HG03159 (cell line): ENCODE measurements at regions not wholly inside any gene's neighbourhood (a gene's known extent, or its start where the extent isn't known, plus 50 kb on each side); places are given as distances from the start of the nearest gene placed in this dataset.

Source experiments
- ATAC-seq: cut with Tn5 transposase; IDR thresholded peaks from one replicate; pipeline ENCODE4 v1.9.1; 2021; ENCODE audit warnings: mild to moderate bottlenecking, moderate library complexity; ENCODE audit not compliant: unreplicated experiment

DNA sequence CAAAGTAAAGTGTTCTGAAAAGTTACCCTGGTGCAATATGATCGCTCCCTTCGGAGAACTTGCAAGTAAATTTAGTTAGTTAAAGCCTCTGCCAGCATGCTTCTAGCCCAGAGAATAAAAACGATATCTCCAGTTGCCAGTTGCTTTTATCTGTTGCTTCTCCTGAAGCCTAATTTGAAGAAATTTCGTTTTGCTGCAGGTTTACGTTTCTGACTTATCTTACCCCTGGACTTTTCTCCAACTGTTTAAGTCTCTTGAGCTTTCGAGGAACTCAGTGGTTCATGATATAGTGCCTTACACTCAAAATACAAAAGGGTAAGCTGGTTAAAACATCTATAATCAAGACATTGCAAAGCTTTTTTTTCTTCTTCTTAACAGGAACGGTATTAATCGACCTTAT lies 131.1 kb downstream of the FAM161A start:
- no peak for ATAC-seq

DNA sequence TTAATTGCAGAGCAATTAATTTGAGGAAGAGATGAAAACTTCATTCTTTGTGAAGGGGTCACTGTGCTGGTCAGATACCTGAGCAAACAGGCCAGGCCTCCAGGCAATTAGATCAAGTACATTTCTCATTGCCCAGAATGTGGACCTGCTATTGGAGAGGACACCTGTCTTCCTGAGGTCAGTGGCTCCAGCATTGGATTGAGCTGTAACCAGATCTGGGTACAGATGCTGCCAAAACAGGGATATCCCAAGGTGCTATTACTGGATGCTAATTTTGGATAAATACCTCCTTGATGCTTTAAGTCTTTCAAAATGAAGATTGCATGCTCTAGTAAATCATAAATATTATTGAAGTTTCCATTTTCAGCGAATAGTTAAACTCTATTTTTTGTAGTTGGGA lies 131.5 kb downstream of the FAM161A start:
- no peak for ATAC-seq

DNA sequence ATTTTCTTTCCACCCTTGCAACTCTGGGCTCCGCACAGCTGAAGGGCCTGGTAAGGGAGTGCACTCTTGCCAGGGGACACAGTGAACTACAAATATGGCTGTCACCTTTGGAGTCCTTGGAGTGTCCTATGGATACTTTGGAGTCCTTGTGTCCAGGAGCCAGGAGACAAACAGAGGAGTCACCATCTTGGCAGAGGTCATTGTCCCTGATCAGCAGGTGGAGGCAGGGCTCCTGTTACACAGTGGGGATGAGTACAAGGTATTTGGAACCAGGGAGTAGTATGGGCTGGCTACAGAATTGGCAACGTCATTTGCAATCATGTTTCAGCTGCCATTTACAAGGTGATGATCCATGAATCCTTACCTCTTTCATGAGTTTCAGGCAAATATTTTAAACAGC lies 132.5 kb downstream of the FAM161A start:
- ATAC-seq, result no peak

DNA sequence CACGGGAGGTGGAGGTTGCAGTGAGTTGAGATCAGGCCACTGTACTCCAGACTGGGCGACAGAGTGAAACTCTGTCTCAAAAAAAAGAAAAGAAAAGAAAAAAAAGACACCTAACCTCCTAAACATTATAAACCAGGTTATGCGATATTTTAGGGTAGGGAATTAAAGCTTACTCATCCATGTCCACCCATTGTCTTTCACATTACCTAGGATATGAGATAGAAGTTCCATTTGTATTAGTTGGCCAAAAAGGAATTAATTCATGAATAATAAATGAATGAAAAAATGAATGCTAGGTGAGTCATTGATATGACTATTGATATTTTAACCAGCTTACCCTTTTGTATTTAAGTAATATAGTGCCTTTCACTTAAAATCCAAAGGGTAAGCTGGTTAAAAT lies 132.9 kb downstream of the FAM161A start:
- no peak for ATAC-seq

DNA sequence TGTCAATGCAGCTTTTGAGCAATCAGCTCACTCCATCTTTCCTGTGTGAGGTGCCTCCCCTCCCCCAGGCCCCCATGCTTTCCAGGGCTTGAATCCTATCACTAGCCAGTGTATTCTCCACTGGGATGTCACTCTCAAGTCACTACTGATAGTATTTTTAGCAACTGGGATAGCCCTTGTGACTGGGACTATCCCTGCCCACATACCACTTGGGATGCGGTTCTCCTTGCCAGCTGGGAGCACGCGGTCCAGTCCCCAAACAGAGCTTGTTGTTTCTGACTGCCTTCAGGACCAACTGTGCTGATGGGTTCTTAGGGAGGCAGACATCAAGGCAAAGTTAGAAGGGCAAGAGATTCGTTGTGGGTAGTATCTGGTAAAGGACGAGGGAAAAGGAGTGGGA lies 134.9 kb downstream of the FAM161A start:
- no peak for ATAC-seq

DNA sequence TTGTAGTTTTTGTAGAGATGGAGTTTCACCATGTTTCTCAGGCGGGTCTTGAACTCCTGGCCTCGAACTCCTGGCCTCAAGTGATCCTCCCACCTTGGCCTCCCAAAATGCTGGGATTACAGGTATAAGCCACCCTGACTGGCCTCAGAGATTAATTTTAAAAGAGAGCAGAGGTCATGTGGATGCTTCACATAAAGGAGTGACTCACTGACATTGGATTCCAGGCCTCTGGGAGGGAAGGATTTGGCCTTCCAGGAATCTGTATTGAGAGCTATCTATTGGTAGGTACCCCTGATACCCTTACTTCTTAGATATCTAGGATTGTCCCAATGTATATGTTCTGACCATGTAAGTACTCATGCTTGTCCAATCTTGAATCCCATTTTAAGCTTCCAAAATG lies 138.4 kb downstream of the FAM161A start:
- no peak for ATAC-seq

DNA sequence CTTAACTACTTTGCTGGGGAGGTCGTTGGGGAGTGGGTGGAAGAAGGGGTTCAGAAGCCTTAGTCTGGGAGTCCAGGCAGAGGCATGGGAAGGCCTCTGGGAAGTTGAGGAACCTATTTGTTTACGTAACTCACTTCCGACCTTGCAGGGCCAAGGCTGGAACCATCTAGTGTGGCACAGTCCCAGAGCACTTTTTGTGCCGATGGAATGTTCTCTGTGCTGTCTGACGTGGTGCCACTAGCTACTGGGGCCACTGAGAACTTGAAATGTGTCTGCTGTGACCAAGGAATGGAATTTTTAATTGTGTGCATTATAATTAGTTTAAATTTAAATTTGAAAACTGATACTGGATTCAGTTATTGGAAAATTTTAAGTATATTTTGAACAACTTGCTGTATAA lies 139.7 kb downstream of the FAM161A start:
- ATAC-seq, result no peak

DNA sequence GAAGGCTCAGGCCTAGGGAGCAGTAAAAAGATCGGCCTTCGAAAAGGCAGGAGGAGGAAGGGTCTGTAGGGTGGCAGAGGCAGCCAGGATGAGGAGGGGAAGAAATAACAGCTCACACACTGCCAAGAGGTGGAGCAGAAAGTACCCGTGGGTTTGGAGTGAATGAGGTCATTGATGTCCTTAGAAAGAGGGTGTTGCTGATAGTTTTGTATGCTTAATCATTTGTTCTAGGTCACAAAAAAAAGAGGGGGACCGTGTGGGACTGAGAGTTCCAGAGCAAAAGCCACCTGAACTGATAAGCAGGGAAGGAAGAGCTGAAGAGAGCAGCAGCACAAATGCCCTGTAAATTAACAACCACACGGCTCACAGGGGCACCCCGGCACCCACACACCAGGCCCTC lies 140.4 kb downstream of the FAM161A start:
- no peak for ATAC-seq

DNA sequence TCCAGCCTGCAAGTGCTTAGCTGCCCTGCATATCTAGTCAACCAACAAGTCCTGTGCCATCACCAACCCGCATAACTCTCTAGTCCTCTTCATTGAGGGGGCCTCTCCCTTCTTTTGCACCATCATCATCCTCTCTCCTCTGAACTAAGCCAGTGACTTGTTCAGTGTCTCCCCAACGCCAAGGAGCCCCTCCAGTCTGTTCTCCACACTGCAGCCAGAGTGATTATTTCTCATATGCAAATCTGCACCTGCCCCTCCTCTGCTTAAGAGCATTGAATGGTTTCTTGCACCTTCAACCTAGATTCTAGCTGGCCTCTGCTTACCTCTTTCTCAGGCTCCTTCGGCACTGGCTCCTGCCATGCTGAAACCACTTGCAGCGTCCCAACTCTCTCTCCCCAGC lies 141.8 kb downstream of the FAM161A start:
- ATAC-seq, result no peak

DNA sequence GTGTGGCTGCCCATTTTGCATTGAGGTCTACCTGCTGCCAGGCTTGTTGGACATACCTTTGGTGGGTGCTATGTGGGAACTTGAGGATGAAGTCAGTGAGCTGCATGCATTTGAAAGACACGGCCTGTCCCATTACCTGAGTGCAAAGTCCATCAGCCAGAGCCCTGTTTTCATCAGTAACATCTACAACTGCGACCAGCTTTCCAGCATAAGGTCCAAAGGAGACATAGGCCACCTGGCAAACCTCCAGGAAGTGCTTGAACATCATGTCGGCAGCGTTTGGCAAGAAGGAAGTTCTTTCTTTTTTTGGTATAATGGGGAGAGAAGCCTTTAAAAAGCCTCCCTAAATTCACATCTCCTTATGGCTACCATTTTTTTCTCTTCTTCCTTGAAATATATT lies 143.1 kb downstream of the FAM161A start:
- ATAC-seq, result no peak

DNA sequence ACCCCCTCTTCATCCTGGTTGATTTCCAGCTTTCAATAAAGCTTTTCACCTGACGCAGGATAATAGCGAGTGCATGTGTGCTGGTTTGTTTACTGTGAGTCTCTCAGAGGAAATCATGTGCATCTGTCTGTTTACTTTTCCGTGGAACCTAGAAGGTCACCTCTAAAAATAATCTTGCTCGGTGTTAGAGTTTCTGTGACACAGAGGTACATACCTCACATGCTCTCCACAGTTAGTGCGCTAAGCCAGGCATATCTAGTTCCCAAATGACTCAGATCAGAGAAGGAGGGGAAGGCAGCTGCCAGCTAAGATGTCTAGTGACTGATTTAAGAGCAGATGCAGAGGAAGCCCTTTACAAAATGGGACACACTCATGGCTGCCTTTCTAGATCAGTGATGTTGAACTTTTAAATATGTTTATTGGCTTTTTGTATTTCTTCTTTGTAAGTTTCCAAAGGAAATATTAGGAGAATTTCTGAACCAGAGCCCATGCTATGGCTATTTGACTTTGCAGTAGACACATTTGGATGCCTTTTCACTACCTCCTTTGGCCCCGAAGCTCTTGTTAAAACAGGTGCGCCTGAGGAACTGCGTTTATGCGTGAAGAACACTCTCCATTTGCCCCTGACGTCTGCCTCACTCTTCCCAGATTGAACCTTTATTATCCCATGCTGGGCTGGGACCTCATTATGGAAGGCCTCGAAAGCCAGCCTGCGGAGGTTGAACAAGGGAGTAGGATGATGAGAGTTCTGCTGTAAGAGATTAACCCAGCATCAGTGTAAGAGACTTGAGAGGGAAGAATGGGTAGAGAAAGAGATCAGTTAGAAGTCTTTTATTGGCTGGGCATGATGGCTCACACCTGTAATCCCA lies 145.6 kb downstream of the FAM161A start:
- peak; percentile 98 for ATAC-seq

DNA sequence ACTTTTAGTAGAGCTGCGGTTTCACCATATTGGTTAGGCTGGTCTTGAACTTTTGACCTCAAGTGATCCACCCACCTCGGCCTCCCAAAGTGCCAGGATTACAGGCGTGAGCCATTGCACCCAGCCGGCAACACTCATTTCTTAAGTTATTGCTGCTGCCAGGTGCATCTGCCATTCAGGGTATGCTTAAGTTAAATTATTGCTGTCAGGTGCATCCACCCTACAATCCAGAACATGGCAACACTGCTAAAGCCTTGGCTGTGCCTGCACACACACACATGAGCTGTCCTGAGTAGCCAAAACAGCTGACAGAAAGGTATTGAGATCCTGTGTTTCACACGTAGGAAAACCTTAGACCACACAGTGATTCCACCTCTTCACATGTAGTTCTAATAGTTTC lies 148.2 kb downstream of the FAM161A start:
- no peak for ATAC-seq

DNA sequence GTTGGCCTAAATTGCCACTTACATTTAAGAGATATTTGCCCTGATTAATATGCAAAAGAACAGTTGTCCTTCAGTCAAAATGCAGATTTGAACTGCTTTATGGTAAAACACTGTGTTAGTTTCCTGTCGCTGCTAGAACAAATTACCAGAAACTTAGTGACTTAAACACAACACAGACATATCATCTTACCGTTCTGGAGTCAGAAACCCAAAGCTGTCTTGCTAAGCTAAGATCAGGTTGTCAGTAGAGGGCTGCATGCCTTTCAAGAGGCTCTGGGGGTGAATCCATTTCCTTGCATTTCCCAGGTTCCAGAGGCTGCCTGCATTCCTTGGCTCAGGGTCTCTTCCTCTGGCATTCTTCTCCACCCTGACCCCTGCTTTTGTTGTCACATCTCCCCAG lies 149.5 kb downstream of the FAM161A start:
- ATAC-seq, result no peak

DNA sequence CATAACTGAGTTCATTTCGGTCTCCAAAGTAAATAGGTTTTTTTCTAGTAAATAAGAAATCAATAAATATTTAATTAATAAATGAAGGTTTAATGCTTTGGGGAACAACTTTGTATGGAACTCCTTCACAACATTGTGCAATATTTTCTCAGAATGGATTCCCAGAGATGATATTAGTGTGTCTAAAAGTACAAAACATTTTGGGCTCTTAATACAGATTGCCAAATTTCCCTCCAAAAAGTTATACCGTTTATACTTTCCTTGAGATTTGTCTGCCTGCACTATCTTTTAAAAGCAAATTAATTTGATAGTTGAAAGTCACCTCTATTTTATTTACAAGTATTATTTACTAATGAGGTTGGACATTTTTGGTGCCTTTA lies 151.8 kb downstream of the FAM161A start:
- no peak for ATAC-seq

DNA sequence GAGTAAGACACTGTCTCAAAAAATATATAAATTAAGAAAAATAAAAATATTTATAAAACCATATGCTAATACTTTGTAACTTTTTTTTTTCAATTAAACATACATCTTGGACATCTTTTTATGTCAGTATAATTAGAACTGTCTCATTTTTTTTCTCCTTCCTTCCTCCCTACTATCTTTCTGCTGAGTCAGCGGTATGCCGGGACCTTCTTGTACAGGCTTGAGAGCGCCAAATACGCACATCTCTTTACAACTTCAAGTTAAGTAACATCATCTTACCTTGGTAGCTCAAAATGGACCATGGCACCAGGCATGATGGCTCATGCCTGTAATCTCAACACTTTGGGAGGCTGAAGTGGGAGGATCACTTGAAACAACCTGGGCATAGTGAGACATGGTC lies 153.4 kb downstream of the FAM161A start:
- ATAC-seq, result no peak

DNA sequence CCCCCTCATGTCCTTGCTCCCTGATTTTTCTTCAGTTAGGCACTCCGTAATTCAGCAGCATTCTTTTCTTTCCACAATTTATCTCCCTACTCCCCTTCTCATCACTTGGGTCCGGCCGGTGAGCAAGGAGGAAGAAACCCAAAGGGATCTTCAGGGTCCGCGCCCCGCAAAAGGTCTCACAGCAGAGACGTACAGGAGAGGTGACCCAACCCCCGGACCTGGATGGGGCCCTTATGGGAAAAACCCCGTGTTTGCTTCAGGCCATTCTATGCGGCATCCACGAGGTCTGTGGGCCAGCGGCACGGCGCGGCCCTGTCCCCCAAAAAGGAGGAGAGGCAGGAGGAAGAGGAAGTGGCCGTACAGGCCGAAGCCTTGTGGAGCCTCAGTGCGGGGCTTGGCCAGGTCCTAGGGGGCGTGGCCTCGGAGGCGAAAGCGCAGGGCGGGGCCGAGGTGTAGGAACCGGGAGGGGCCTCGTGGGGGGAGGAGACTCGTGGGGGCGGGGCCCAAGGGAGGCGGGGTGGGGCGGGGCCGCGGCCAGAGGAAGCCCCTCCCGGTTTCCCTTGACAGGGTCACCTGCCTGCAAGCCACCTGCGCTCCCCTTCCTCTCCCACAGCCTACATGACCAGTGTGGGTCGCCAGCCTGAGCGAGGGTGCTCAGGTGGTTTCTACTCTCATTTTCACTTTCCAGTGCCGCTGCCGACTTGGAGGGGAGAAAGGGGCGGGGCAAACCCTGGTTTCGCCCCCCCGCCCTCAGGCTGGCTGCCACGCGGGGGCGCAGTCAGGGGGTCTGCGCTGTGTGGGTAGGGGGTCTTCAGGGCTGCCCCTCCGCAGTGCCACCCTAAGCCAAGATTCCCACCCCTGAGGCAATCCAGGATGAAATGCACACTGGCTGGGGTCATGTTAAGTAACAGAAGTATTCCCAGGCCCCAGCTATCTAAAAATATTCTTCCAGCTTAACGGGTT lies 156.4 kb upstream of the XPO1 start:
- ATAC-seq, result peak; percentile 92

DNA sequence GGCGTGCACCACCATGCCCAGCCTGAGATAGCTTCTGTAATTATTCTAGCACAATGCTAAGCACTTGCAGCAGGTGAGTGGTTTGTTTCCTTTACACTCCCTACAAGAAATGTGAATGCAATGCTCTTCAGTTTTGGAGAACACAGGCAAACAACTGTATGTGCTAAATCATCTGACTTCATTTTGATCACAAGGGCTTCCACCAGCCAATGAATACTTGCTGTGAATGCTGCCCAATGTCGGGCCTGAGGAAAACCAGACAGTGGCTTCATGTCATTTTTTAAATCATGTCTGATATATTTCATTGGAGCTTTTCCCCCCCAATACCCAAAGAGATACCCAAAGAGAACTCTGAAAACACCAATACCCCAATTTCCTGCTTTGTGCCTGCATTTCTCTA lies 155.6 kb upstream of the XPO1 start:
- no peak for ATAC-seq

DNA sequence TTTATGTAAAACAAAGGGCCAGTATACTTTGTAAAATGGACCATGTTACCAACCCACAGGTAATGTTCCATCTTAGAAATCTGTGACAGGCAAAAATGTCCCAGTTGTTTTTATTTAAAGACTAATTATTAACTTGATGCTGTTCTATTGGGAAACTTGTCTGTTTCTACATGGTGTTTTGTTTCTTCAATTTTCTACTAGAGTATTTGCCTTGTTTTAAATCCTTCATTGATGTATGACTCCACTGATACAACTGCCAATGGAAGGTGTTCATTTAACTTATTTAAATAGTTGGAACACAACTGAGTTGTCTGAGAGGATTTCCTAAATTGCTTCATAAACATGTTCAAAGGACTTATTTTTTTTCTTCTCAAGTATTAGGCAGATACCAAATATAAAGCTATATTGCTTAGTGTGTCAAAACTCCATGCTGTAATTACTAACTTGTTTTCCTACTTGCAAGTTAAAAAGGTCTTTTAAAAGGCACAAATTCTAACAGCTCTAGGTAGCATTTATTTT lies 152.0 kb upstream of the XPO1 start:
- ATAC-seq, result no peak

DNA sequence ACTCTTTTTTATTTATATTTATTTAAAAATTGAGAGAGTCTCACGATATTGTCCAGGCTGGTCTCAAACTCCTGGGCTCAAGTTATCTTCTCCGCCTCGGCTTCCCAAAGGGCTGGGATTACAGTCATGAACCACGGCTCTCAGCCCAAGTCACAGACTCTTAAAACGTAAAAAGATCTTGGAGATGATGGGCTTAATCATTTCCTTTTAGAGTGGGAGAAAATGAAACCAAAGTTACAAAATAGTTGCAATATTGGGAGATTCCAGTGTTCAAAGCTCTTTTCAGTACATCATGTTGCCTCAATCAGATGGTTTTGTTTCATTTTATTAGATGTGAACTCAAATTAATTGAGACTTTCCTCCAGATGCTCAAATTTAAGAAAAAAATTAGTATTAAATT lies 151.4 kb upstream of the XPO1 start:
- ATAC-seq, result no peak

DNA sequence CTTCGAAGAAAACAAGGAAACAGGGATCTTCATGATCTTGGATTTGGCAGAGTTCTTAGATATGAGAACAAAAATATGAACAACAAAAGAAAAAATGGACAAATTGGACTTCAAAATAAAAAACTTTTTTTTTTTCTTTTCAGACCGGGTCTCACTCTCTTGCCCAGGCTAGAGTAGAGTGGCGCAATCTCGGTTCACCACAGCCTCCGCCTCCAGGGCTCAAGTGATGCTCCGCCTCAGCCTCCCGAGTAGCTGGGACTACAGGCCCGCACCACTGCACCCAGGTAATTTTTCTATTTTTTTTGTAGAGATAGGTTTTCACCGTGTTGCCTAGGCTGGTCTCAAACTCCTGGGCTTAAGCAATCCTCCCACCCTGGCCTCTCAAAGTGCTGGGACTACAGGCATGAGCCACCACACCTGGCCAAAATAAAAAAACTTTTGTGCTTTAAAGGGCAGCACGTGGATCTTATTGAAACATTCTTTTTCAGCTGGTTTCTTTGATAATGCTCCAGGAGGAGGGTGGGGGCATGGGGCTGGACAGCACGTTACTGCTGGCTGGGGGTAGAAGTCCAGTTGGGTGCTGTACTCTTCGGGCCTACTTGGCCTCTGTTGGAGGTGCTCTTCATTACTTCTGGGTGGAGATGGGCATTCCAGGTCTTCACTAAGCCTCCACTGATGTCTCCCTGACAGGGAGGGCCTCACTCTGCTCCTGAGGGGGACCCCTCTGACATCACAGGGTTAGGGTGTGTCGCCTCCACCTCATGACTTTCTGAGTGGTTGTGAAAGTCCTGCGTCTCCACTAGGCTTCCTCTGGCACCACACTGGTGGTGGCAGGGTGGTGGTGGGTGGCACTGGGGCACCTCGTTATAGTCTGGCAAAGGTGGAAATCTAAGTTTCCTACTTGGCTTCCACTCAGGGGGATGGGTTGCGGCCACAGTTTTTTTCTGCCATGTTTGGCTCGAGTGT lies 150.5 kb upstream of the XPO1 start:
- ATAC-seq, result no peak

DNA sequence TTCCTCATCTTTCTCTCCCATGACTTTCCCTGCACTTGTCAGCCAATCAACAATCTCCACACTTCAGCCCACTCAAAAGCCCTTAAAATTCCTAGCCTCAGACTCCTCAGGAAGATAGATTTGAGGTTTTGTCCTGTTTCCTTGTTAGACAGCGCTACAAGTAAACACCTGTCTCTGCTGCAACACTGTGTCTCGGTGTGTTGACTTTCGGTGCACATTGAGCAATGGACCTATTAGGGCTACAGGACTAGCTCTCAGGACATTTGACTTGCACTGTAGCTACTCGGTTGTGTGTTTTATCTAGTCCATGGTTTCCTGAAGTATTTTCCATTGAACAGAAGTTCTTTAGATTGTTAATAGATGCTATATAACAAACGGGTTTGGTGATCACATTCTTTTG lies 140.9 kb upstream of the XPO1 start:
- ATAC-seq, result no peak
